Panc1 (cell line): ENCODE measurements at regions not wholly inside any gene's neighbourhood (a gene's known extent, or its start where the extent isn't known, plus 50 kb on each side); places are given as distances from the start of the nearest gene placed in this dataset.

Experiments used
- CTCF ChIP-seq: fragments of 450-650 bp; IDR thresholded peaks from 2 replicates; pipeline ENCODE4 v1.5.1; 2017; ENCODE audit warnings: mild to moderate bottlenecking
- SIN3A ChIP-seq: IDR thresholded peaks from 2 replicates; pipeline ENCODE4 v1.6.1; 2012; ENCODE audit warnings: low read depth, mild to moderate bottlenecking, low read length, moderate library complexity, borderline replicate concordance; ENCODE audit not compliant: insufficient read depth

GRCh38 chr6:18323935-18324705 is 59.8 kb upstream of the DEK start:
- TF ChIP-seq CTCF (peak; percentile 69; the same call in 1 of the 2 replicates), SIN3A (no peak)
